Ovary (tissue), 3 donors: ENCODE measurements at regions not wholly inside any gene's neighbourhood (a gene's known extent, or its start where the extent isn't known, plus 50 kb on each side); places are given as distances from the start of the nearest gene placed in this dataset.

Experiments
- EP300 ChIP-seq: sonication (generic); formaldehyde crosslinking; IDR thresholded peaks from one replicate; pipeline ENCODE4 v1.6.1; 2017; ENCODE audit warnings: antibody characterized with exemption
- POLR2A ChIP-seq: fragments of 450-650 bp; IDR thresholded peaks from one replicate; pipeline ENCODE4 v1.6.1; 2017; ENCODE audit warnings: antibody characterized with exemption, mild to moderate bottlenecking, moderate library complexity
- TF ChIP-seq, protein P1 (sequence below), 3 donors: fragments of 450-650 bp in 2 of 3; fragments of 200-600 bp in 1 of 3; IDR thresholded peaks; one replicate each; pipeline versions ENCODE4 v1.5.1 to v1.8.0; 2016 to 2022; ENCODE audit warnings: antibody characterized with exemption in 3 of 3, mild to moderate bottlenecking in 1 of 3
- donor health status: DM: no; HTN: no; CAD: no.

DNA sequence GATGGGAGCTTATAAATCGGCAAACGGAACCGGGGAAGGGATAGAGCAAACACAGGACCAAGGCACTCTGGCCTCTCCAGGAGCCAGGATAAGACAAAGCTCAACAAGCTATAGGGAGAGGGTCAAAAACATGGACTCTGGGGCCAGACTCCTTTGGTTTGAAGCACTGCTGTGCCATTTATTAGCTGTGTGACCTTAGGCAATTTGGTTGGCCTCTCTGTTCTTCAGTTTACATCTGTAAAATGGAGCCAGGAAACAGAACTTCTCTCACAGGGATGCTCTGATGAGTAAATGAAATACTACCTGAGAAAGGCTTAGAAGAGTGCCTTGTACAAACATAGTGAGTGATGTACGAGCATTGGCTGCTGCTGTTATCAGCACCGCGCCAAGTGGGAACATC is 213.3 kb upstream of the PWP1 start:
- TF ChIP-seq, protein P1, sequence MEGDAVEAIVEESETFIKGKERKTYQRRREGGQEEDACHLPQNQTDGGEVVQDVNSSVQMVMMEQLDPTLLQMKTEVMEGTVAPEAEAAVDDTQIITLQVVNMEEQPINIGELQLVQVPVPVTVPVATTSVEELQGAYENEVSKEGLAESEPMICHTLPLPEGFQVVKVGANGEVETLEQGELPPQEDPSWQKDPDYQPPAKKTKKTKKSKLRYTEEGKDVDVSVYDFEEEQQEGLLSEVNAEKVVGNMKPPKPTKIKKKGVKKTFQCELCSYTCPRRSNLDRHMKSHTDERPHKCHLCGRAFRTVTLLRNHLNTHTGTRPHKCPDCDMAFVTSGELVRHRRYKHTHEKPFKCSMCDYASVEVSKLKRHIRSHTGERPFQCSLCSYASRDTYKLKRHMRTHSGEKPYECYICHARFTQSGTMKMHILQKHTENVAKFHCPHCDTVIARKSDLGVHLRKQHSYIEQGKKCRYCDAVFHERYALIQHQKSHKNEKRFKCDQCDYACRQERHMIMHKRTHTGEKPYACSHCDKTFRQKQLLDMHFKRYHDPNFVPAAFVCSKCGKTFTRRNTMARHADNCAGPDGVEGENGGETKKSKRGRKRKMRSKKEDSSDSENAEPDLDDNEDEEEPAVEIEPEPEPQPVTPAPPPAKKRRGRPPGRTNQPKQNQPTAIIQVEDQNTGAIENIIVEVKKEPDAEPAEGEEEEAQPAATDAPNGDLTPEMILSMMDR (IDR thresholded peaks at IDR 0.05), result no peak
- TF ChIP-seq POLR2A, result no peak
- no peak for TF ChIP-seq EP300
